Gastrocnemius medialis (tissue), 4 donors: ENCODE measurements at regions not wholly inside any gene's neighbourhood (a gene's known extent, or its start where the extent isn't known, plus 50 kb on each side); places are given as distances from the start of the nearest gene placed in this dataset.

Experiments used
- CTCF ChIP-seq, 5 experiments: fragments of 450-650 bp in 3 of 5; fragments of 200-600 bp in 2 of 5; sonication (generic) in 2 of 5; IDR thresholded peaks in 4 of 5; conservative IDR thresholded peaks in 1 of 5; 1 replicate in 4 of 5; 2 replicates in 1 of 5; pipeline ENCODE4 v1.5.1; 2016 to 2019; ENCODE audit warnings: antibody characterized with exemption in 5 of 5, mild to moderate bottlenecking in 3 of 5, moderate library complexity in 3 of 5
- POLR2A ChIP-seq, 2 donors: fragments of 450-650 bp; IDR thresholded peaks; one replicate each; pipeline ENCODE4 v1.6.1; 2017; ENCODE audit warnings: antibody characterized with exemption in 2 of 2, mild to moderate bottlenecking in 2 of 2, moderate library complexity in 2 of 2

DNA sequence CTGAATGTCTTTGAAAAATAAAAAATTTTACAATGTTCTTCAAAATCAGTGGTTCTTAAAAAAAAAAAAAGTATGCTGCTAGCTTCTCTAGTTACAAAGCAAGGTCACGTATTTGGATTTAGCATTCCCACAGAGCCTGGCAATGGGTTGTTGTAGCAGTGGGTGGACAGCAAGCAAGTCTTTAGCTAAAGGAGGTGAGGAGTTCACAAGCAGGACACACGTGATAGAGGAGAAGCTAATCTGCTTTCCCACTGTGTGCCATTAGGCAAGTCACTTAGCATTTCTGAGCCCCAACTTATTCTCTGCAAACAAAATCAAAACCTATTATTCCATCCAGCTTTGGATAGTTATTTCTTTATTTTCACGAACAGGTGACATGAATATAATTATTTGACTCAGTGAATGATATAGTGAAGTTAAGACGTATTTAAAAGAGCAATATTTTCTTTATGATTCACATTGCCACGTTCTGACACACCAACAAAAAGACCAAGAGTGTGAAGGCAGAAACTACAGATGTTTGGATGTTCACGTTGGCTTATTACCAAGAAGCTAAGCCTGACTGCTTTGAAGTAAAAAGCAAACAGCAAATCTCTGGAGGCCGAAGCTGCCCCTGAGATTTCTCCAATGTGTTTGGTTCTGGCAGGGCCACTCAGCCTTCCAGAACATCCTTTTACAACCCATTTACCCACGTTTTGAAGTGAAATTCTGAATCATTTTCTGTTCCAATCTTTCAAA lies 612.1 kb upstream of the CDH6 start:
- no peak for TF ChIP-seq POLR2A (IDR thresholded peaks at IDR 0.05)
- TF ChIP-seq CTCF (IDR thresholded peaks at IDR 0.05 in 4 of 5, conservative IDR thresholded peaks at IDR 0.05 in 1 of 5): no peak
